Loucy (cell line): ENCODE measurements at regions not wholly inside any gene's neighbourhood (a gene's known extent, or its start where the extent isn't known, plus 50 kb on each side); places are given as distances from the start of the nearest gene placed in this dataset.

Source experiments
- EZH2phosphoT487 ChIP-seq: fragments of 200-600 bp; IDR thresholded peaks from 2 replicates; pipeline ENCODE4 v1.6.1; 2018; ENCODE audit warnings: antibody characterized with exemption, mild to moderate bottlenecking, moderate library complexity, borderline replicate concordance
- TF ChIP-seq, protein P1 (sequence below): fragments of 200-600 bp; sonication (generic); conservative IDR thresholded peaks from 2 replicates; pipeline ENCODE4 v1.5.1; 2014; ENCODE audit warnings: mild to moderate bottlenecking, antibody characterized with exemption, low read length

- TF ChIP-seq, protein P1, sequence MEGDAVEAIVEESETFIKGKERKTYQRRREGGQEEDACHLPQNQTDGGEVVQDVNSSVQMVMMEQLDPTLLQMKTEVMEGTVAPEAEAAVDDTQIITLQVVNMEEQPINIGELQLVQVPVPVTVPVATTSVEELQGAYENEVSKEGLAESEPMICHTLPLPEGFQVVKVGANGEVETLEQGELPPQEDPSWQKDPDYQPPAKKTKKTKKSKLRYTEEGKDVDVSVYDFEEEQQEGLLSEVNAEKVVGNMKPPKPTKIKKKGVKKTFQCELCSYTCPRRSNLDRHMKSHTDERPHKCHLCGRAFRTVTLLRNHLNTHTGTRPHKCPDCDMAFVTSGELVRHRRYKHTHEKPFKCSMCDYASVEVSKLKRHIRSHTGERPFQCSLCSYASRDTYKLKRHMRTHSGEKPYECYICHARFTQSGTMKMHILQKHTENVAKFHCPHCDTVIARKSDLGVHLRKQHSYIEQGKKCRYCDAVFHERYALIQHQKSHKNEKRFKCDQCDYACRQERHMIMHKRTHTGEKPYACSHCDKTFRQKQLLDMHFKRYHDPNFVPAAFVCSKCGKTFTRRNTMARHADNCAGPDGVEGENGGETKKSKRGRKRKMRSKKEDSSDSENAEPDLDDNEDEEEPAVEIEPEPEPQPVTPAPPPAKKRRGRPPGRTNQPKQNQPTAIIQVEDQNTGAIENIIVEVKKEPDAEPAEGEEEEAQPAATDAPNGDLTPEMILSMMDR, result no peak
- TF ChIP-seq EZH2phosphoT487, result no peak
Observed at GRCh38 chr13:68988176-68988575, 1119.5 kb upstream of the ATXN8OS start.
